A549 (cell line): ENCODE measurements at regions not wholly inside any gene's neighbourhood (a gene's known extent, or its start where the extent isn't known, plus 50 kb on each side); places are given as distances from the start of the nearest gene placed in this dataset.

ENCODE experiments used
- ATAC-seq, 2 experiments: fragments of 200-7000 bp in 1 of 2; fragments of >200 bp in 1 of 2; cut with Nextera tagmentation in 1 of 2; cut with Tn5 transposase in 1 of 2; 3 replicates each; pipeline versions ENCODE4 v1.8.0 to v1.9.1; 2018 to 2020; ENCODE audit warnings: mild to moderate bottlenecking in 1 of 2, moderate library complexity in 1 of 2
- CTCF ChIA-PET: fragments of 300-600 bp; sonication (Branson Sonifier 250); formaldehyde crosslinking; extraction: SDS; loops from one replicate; lab custom pipeline; 2021; ENCODE audit warnings: antibody characterized with exemption, inconsistent platforms; lab: Yijun Ruan, JAX
- POLR2A ChIA-PET: fragments of 350-600 bp; formaldehyde crosslinking; extraction: SDS; loops from one replicate; lab custom pipeline; 2021; ENCODE audit warnings: antibody characterized with exemption, inconsistent platforms; lab: Yijun Ruan, JAX
- DNase-seq, 2 experiments: peaks; one replicate each; pipeline versions ENCODE4 v3.0.0 to v3.0.0-alpha.2; 2011 to 2016; ENCODE audit warnings: low read depth in 1 of 2, low spot score in 1 of 2
- FAIRE-seq: peaks from 2 replicates; lab custom pipeline; 2011; peaks lifted over from hg19 to GRCh38; lab: Jason Lieb, UNC
- H3K27ac ChIP-seq, 2 experiments: fragments of >200 bp; sonication (Bioruptor Twin); formaldehyde crosslinking; 3 replicates each; pipeline ENCODE4 v1.5.1; 2016 to 2017
- H3K4me1 ChIP-seq: fragments of >200 bp; sonication (Bioruptor Twin); formaldehyde crosslinking; 3 replicates; pipeline ENCODE4 v1.6.1; 2016
- H3K4me2 ChIP-seq: fragments of >200 bp; sonication (Bioruptor Twin); formaldehyde crosslinking; 3 replicates; pipeline ENCODE4 v1.6.1; 2016
- H3K4me3 ChIP-seq: fragments of >200 bp; sonication (Bioruptor Twin); formaldehyde crosslinking; 3 replicates; pipeline ENCODE4 v1.5.1; 2016
- H3K9me3 ChIP-seq: fragments of >200 bp; sonication (Bioruptor Twin); formaldehyde crosslinking; 3 replicates; pipeline ENCODE4 v1.6.1; 2016
- BHLHE40 ChIP-seq: IDR thresholded peaks from 2 replicates; pipeline ENCODE4 v1.6.1; 2012; ENCODE audit warnings: low read depth, low read length, inconsistent platforms
- CBX2 ChIP-seq: fragments of 200-600 bp; sonication (generic); IDR thresholded peaks from 2 replicates; pipeline ENCODE4 v1.6.1; 2016; ENCODE audit warnings: low read depth, mild to moderate bottlenecking, borderline replicate concordance
- CEBPB ChIP-seq, 2 experiments: fragments of >200 bp in 1 of 2; sonication (Bioruptor Twin) in 1 of 2; formaldehyde crosslinking in 1 of 2; IDR thresholded peaks; 2 replicates each; pipeline ENCODE4 v1.6.1; 2012 to 2016
- CHD2 ChIP-seq: fragments of 150-350 bp; IDR thresholded peaks from 2 replicates; pipeline ENCODE4 v1.6.1; 2014; ENCODE audit warnings: low read length; ENCODE audit not compliant: partially characterized antibody
- CHD4 ChIP-seq: fragments of 200-600 bp; sonication (generic); IDR thresholded peaks from 2 replicates; pipeline ENCODE4 v1.6.1; 2016; ENCODE audit warnings: antibody characterized with exemption, mild to moderate bottlenecking, borderline replicate concordance
- CTCF ChIP-seq: fragments of >200 bp; sonication (Bioruptor Twin); formaldehyde crosslinking; IDR thresholded peaks from 3 replicates; pipeline ENCODE4 v1.5.1; 2016
- EHMT2 ChIP-seq: fragments of 200-600 bp; sonication (generic); IDR thresholded peaks from 2 replicates; pipeline ENCODE4 v1.6.1; 2016; ENCODE audit warnings: antibody characterized with exemption, low read depth, mild to moderate bottlenecking, moderate library complexity
- FOSL2 ChIP-seq, 2 experiments: fragments of 450-650 bp in 1 of 2; fragments of >200 bp in 1 of 2; sonication (Bioruptor Twin) in 1 of 2; formaldehyde crosslinking; IDR thresholded peaks; 2 replicates each; pipeline versions ENCODE4 v1.5.0 to v1.6.1; 2016 to 2020; ENCODE audit warnings: mild to moderate bottlenecking in 1 of 2, moderate library complexity in 1 of 2
- FOXS1 ChIP-seq: fragments of 250-450 bp; sonication (Bioruptor Pico); IDR thresholded peaks from 2 replicates; pipeline ENCODE4 v1.5.0; 2020; ENCODE audit warnings: mild to moderate bottlenecking, moderate library complexity
- GATA3 ChIP-seq: IDR thresholded peaks from 2 replicates; pipeline ENCODE4 v1.6.1; 2012; ENCODE audit warnings: borderline replicate concordance
- HDAC2 ChIP-seq: fragments of 200-600 bp; sonication (generic); IDR thresholded peaks from 2 replicates; pipeline ENCODE4 v1.6.1; 2016
- HMGXB4 ChIP-seq: fragments of 250-450 bp; sonication (Bioruptor Pico); IDR thresholded peaks from 2 replicates; pipeline ENCODE4 v1.5.0; 2021; ENCODE audit warnings: mild to moderate bottlenecking, moderate library complexity, borderline replicate concordance
- JUN ChIP-seq, 2 experiments: fragments of >200 bp; sonication (Bioruptor Twin); formaldehyde crosslinking; IDR thresholded peaks; 2 replicates in 1 of 2; 3 replicates in 1 of 2; pipeline ENCODE4 v1.6.1; 2016 to 2017
- JUNB ChIP-seq: fragments of >200 bp; sonication (Bioruptor Twin); formaldehyde crosslinking; IDR thresholded peaks from 2 replicates; pipeline ENCODE4 v1.6.1; 2016
- MAFK ChIP-seq: fragments of 450-650 bp; IDR thresholded peaks from 2 replicates; pipeline ENCODE4 v1.6.1; 2014; ENCODE audit not compliant: partially characterized antibody
- NFE2L2 ChIP-seq: fragments of 150-350 bp; conservative IDR thresholded peaks from 2 replicates; pipeline ENCODE4 v1.6.1; 2014; ENCODE audit warnings: low read length
- NPAS2 ChIP-seq: fragments of 250-450 bp; sonication (Bioruptor Pico); IDR thresholded peaks from 2 replicates; pipeline ENCODE4 v1.8.0; 2022; ENCODE audit warnings: mild to moderate bottlenecking, moderate library complexity, borderline replicate concordance
- NR3C1 ChIP-seq: fragments of >200 bp; sonication (Bioruptor Twin); formaldehyde crosslinking; IDR thresholded peaks from 3 replicates; pipeline ENCODE4 v1.6.1; 2017
- PBX3 ChIP-seq: IDR thresholded peaks from 2 replicates; pipeline ENCODE4 v1.6.1; 2012
- RAD21 ChIP-seq, 2 experiments: fragments of >200 bp in 1 of 2; sonication (Bioruptor Twin) in 1 of 2; formaldehyde crosslinking in 1 of 2; IDR thresholded peaks in 1 of 2; conservative IDR thresholded peaks in 1 of 2; 2 replicates in 1 of 2; 3 replicates in 1 of 2; pipeline ENCODE4 v1.6.1; 2012 to 2018; ENCODE audit warnings: inconsistent platforms in 1 of 2
- RNF2 ChIP-seq: fragments of 200-600 bp; sonication (generic); IDR thresholded peaks from 2 replicates; pipeline ENCODE4 v1.6.1; 2016; ENCODE audit warnings: low read depth, mild to moderate bottlenecking, antibody characterized with exemption, moderate library complexity, borderline replicate concordance
- SMC3 ChIP-seq: fragments of >200 bp; sonication (Bioruptor Twin); formaldehyde crosslinking; IDR thresholded peaks from 3 replicates; pipeline ENCODE4 v1.6.1; 2018; ENCODE audit warnings: inconsistent platforms
- TFCP2L1 ChIP-seq: fragments of 250-450 bp; sonication (Bioruptor Pico); IDR thresholded peaks from 2 replicates; pipeline ENCODE4 v1.5.0; 2021; ENCODE audit warnings: mild to moderate bottlenecking
- TP53 ChIP-seq: fragments of 250-450 bp; sonication (Bioruptor Pico); IDR thresholded peaks from 2 replicates; pipeline ENCODE4 v1.5.0; 2021; ENCODE audit warnings: mild to moderate bottlenecking, moderate library complexity
- USF2 ChIP-seq: fragments of 450-650 bp; IDR thresholded peaks from 2 replicates; pipeline ENCODE4 v1.6.1; 2014; ENCODE audit warnings: antibody characterized with exemption
- ZC3H11A ChIP-seq: fragments of 450-650 bp; IDR thresholded peaks from 2 replicates; pipeline ENCODE4 v1.6.1; 2014; ENCODE audit warnings: antibody characterized with exemption, mild to moderate bottlenecking
- ZFP36 ChIP-seq: fragments of 450-650 bp; IDR thresholded peaks from 2 replicates; pipeline ENCODE4 v1.6.1; 2014; ENCODE audit warnings: borderline replicate concordance; ENCODE audit not compliant: partially characterized antibody
- ZSCAN20 ChIP-seq: fragments of 250-450 bp; sonication (Bioruptor Pico); IDR thresholded peaks from 2 replicates; pipeline ENCODE4 v1.8.0; 2022; ENCODE audit warnings: mild to moderate bottlenecking, moderate library complexity
- WGBS: methylation state at CpG from one replicate; pipeline ENCODE4 v1.1.6; 2017; ENCODE audit errors: missing lambda C conversion rate; 5-methylcytosine and 5-hydroxymethylcytosine counted together

GRCh38 chr15:70213794-70214193, 116.1 kb upstream of the TLE3 start:
- peak in 1 of 2 experiments; percentile 32; a peak in 2 of 6 replicates for ATAC-seq
- H3K4me3 ChIP-seq: no peak overlapping the region

GRCh38 chr15:70212963-70213315, 115.2 kb upstream of the TLE3 start:
- H3K4me3 ChIP-seq: no peak overlapping the region
- CTCF ChIA-PET: interaction anchor here (1.1 to 2.4 kb wide), 2 partner anchors 8 to 12 kb away, joined by 3 to 6 read pairs; no protein-coding TSS in a partner anchor
- H3K4me1 ChIP-seq: no peaks in the 10 kb centered on the region
- H3K4me2 ChIP-seq: no peak overlapping the region
- ATAC-seq (no peak), DNase-seq (no peak), FAIRE-seq (no peak)
- TF ChIP-seq CHD4 (no peak), CTCF (no peak), EHMT2 (no peak), PBX3 (no peak), ZFP36 (no peak), CBX2 (no peak), JUNB (no peak), FOSL2 (IDR thresholded peaks at IDR 0.05) (no peak), FOSL2 (CRISPR knock-in tag; IDR thresholded peaks at IDR 0.05) (no peak), HDAC2 (no peak), CHD2 (no peak), ZSCAN20 (CRISPR knock-in tag) (no peak), NFE2L2 (no peak), CEBPB (IDR thresholded peaks at IDR 0.05) (no peak), NPAS2 (CRISPR knock-in tag) (no peak), JUN (IDR thresholded peaks at IDR 0.05) (no peak), BHLHE40 (no peak), ZC3H11A (no peak), MAFK (no peak)
- POLR2A ChIA-PET: no interaction called here
- H3K9me3 ChIP-seq: no peaks in the 10 kb centered on the region
- no peak overlapping the region for H3K27ac ChIP-seq
- WGBS: 71% methylated on average over 10 of the region's 10 CpGs

More at GRCh38 chr15:70213794-70214193, 116.1 kb upstream of the TLE3 start:
- POLR2A ChIA-PET: no interaction called here
- Histone ChIP-seq H3K4me1 (no peaks in the 10 kb centered on the region), H3K4me2 (no peak overlapping the region), H3K9me3 (no peaks in the 10 kb centered on the region), H3K27ac (no peak overlapping the region)
- CTCF ChIA-PET: interaction anchor here (0.7 to 2.4 kb wide), 6 partner anchors 9 to 252 kb away, joined by 3 to 6 read pairs (median 4); no protein-coding TSS in a partner anchor
- WGBS: 86% methylated on average over 7 of the region's 7 CpGs
- TF ChIP-seq HMGXB4 (CRISPR knock-in tag): no peak
- TF ChIP-seq TP53 (CRISPR knock-in tag): no peak
- no peak for TF ChIP-seq JUNB
- TF ChIP-seq BHLHE40: no peak
- no peak for TF ChIP-seq RNF2
- TF ChIP-seq RAD21 (conservative IDR thresholded peaks at IDR 0.05 in 1 of 2, IDR thresholded peaks at IDR 0.05 in 1 of 2): no peak
- TF ChIP-seq ZFP36: no peak
- TF ChIP-seq FOSL2 (IDR thresholded peaks at IDR 0.05): no peak
- no peak for TF ChIP-seq FOSL2 (CRISPR knock-in tag; IDR thresholded peaks at IDR 0.05)
- TF ChIP-seq PBX3: no peak
- no peak for TF ChIP-seq USF2
- TF ChIP-seq SMC3: no peak
- no peak for TF ChIP-seq CEBPB (IDR thresholded peaks at IDR 0.05)
- TF ChIP-seq EHMT2: no peak
- TF ChIP-seq TFCP2L1 (CRISPR knock-in tag): no peak
- TF ChIP-seq NR3C1: no peak
- TF ChIP-seq CHD4: no peak
- TF ChIP-seq FOXS1 (CRISPR knock-in tag): no peak
- TF ChIP-seq GATA3: no peak
- DNase-seq: no peak
- no peak for FAIRE-seq
